HUES48 (cell line): ENCODE measurements at regions not wholly inside any gene's neighbourhood (a gene's known extent, or its start where the extent isn't known, plus 50 kb on each side); places are given as distances from the start of the nearest gene placed in this dataset.
"Not testable (repeated sequence)": the region's sequence is repeated elsewhere in the genome, so short reads cannot be mapped to it uniquely, and the experiment has no call there.

Experiments used
- H3K27ac ChIP-seq: one replicate; pipeline ENCODE4 v1.7.0; 2013; ENCODE audit warnings: low read depth, low read length, inconsistent platforms
- H3K27me3 ChIP-seq: 2 replicates; pipeline ENCODE4 v1.6.1; 2013; ENCODE audit warnings: mild to moderate bottlenecking, low read length; ENCODE audit not compliant: control insufficient read depth, insufficient read depth
- H3K36me3 ChIP-seq: 2 replicates; pipeline ENCODE4 v1.6.1; 2013; ENCODE audit warnings: low read length; ENCODE audit not compliant: control insufficient read depth, insufficient read depth
- H3K4me1 ChIP-seq: 2 replicates; pipeline ENCODE4 v1.6.1; 2013; ENCODE audit warnings: mild to moderate bottlenecking, low read length; ENCODE audit not compliant: control insufficient read depth, insufficient read depth
- H3K4me3 ChIP-seq: 2 replicates; pipeline ENCODE4 v1.5.1; 2013; ENCODE audit warnings: mild to moderate bottlenecking, low read depth, low read length
- H3K9ac ChIP-seq: 2 replicates; pipeline ENCODE4 v1.6.1; 2013; ENCODE audit warnings: mild to moderate bottlenecking, low read depth, low read length, moderate library complexity
- H3K9me3 ChIP-seq: 2 replicates; pipeline ENCODE4 v1.6.1; 2013; ENCODE audit warnings: low read length; ENCODE audit not compliant: control insufficient read depth, insufficient read depth

GRCh38 chr2:31660165-31660564 is 79.4 kb upstream of the SRD5A2 start:
- Histone ChIP-seq H3K4me3 (no peak overlapping the region), H3K4me1 (no peaks in the 10 kb centered on the region), H3K36me3 (no peaks in the 10 kb centered on the region), H3K9me3 (no peaks in the 10 kb centered on the region), H3K27ac (no peak overlapping the region), H3K27me3 (no peaks in the 10 kb centered on the region), H3K9ac (no peak overlapping the region)

GRCh38 chr2:31654241-31654640 is 73.5 kb upstream of the SRD5A2 start:
- Histone ChIP-seq H3K36me3 (no peaks in the 10 kb centered on the region), H3K9ac (no peak overlapping the region), H3K4me3 (no peak overlapping the region), H3K9me3 (no peaks in the 10 kb centered on the region), H3K27ac (no peak overlapping the region), H3K4me1 (no peaks in the 10 kb centered on the region), H3K27me3 (no peaks in the 10 kb centered on the region)

- H3K4me1 ChIP-seq: no peaks in the 10 kb centered on the region
- H3K4me3 ChIP-seq: no peak overlapping the region
- H3K36me3 ChIP-seq: no peaks in the 10 kb centered on the region
- H3K27me3 ChIP-seq: no peaks in the 10 kb centered on the region
- no peak overlapping the region for H3K9ac ChIP-seq
- no peak overlapping the region for H3K27ac ChIP-seq
- H3K9me3 ChIP-seq: no peaks in the 10 kb centered on the region
Measured at GRCh38 chr2:31651736-31652135, 71.0 kb upstream of the SRD5A2 start.

GRCh38 chr2:31651267-31651666 is 70.5 kb upstream of the SRD5A2 start:
- H3K9ac ChIP-seq: no peak overlapping the region
- H3K4me3 ChIP-seq: no peak overlapping the region
- no peak overlapping the region for H3K27ac ChIP-seq
- H3K4me1 ChIP-seq: no peaks in the 10 kb centered on the region
- no peaks in the 10 kb centered on the region for H3K9me3 ChIP-seq
- H3K36me3 ChIP-seq: no peaks in the 10 kb centered on the region
- no peaks in the 10 kb centered on the region for H3K27me3 ChIP-seq

GRCh38 chr2:31644551-31644950 is 63.8 kb upstream of the SRD5A2 start:
- Histone ChIP-seq H3K4me3 (no peak overlapping the region), H3K9me3 (0 out of 2 replicates have a peak, but pooled peaks cover 4% of the 10 kb centered on the region), H3K36me3 (no peaks in the 10 kb centered on the region), H3K9ac (no peak overlapping the region), H3K27me3 (no peaks in the 10 kb centered on the region), H3K4me1 (no peaks in the 10 kb centered on the region), H3K27ac (no peak overlapping the region)

GRCh38 chr2:31642707-31643106 is 62.0 kb upstream of the SRD5A2 start:
- H3K36me3 ChIP-seq: no peaks in the 10 kb centered on the region
- no peak overlapping the region for H3K4me3 ChIP-seq
- no peak overlapping the region for H3K9ac ChIP-seq
- H3K4me1 ChIP-seq: no peaks in the 10 kb centered on the region
- 0 out of 2 replicates have a peak, but pooled peaks cover 4% of the 10 kb centered on the region for H3K9me3 ChIP-seq
- no peak overlapping the region for H3K27ac ChIP-seq
- H3K27me3 ChIP-seq: no peaks in the 10 kb centered on the region

GRCh38 chr2:31632201-31632600 is 51.5 kb upstream of the SRD5A2 start:
- peaks cover 19% of the 10 kb centered on the region for H3K9me3 ChIP-seq
- H3K27ac ChIP-seq, H3K36me3 ChIP-seq, H3K27me3 ChIP-seq, H3K4me3 ChIP-seq, H3K9ac ChIP-seq, H3K4me1 ChIP-seq: not testable (repeated sequence)
